IgD-negative memory B cell (primary cell): ENCODE measurements at regions not wholly inside any gene's neighbourhood (a gene's known extent, or its start where the extent isn't known, plus 50 kb on each side); places are given as distances from the start of the nearest gene placed in this dataset.
"Not testable (repeated sequence)": the region's sequence is repeated elsewhere in the genome, so short reads cannot be mapped to it uniquely, and the experiment has no call there.

Experiments
- H3K27ac Mint-ChIP-seq, 3 donors: one replicate each; pipeline ENCODE4 v1.8.0; 2020 to 2022; ENCODE audit warnings: mild to moderate bottlenecking in 3 of 3, mixed read lengths in 3 of 3, moderate library complexity in 1 of 3
- H3K27me3 Mint-ChIP-seq: one replicate; pipeline ENCODE4 v1.8.0; 2021; ENCODE audit warnings: mixed read lengths
- H3K36me3 Mint-ChIP-seq: one replicate; pipeline ENCODE4 v1.8.0; 2020; ENCODE audit warnings: mild to moderate bottlenecking, mixed read lengths
- H3K4me1 Mint-ChIP-seq, 3 donors: one replicate each; pipeline ENCODE4 v1.8.0; 2020 to 2022; ENCODE audit warnings: mixed read lengths in 3 of 3, mild to moderate bottlenecking in 1 of 3
- H3K4me3 Mint-ChIP-seq, 4 donors: one replicate each; pipeline ENCODE4 v1.8.0; 2020 to 2022; ENCODE audit warnings: mild to moderate bottlenecking in 4 of 4, mixed read lengths in 4 of 4, moderate library complexity in 3 of 4
- H3K9me3 Mint-ChIP-seq, 3 donors: one replicate each; pipeline ENCODE4 v1.8.0; 2020 to 2021; ENCODE audit warnings: mixed read lengths in 3 of 3, mild to moderate bottlenecking in 1 of 3

DNA sequence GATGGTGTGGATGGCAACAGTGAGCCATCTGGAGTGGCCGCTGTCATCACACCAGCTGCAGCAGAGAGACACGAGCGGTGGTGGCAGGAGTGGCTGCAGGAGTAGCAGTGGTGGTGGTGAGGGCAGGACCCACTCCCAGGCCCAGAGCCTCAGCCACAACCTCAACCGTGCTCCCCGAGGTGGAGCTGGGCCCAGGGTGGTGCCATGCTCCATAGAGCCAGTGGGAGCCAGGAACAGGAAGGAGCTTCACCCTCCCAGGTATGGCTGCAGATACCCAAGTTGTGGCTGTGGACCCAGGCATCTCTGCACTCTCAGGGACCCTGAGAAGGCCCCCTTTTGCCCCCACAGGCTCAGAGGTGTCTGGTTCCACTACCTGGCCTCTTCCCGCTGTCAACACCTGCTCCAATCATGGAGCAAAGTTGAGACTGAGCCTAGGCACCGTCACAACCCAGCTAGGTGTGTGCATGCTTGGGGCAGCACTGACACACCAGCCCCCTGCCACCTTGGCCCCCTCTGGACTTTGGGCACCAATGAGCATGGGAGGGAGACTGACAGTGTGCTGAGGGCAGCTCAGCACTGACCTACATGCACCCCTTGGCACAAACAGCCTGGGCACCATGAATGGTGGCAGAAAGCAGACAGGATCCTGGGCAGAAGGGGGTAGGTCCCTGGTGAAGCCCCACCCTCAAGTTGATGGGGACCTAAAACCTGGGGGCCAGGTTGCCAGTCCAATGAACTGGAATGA lies 188.9 kb downstream of the NDUFA10 start:
- Mint-ChIP-seq H3K36me3 (no peaks in the 10 kb centered on the region), H3K9me3 (peaks cover 3 to 5% (median 4%) of the 10 kb centered on the region in 3 donors), H3K4me3 (peak overlapping the region in 1 of 4 donors; percentile 49), H3K27ac (no peak overlapping the region), H3K27me3 (peaks cover 1% of the 10 kb centered on the region), H3K4me1 (no peaks in the 10 kb centered on the region)

DNA sequence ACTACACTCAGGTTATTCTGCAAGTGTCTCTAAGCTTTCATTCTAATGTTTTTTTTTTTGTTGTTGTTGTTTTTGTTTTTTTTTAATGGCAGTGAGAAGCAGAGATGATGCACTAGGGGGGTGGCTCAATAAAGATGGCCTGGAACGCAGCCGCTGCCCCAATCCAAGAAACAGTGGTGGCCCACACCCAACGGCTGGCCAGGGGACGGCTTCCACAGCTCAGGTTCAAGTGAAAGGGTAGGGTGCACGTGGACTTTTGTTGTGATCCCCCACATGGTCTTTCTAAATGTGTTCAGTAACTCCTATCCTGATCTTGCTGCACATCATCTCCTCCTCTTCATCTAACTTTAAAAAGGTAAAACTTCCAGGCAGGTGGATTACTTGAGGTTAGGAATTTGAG lies 190.1 kb downstream of the NDUFA10 start:
- H3K4me1 Mint-ChIP-seq: no peaks in the 10 kb centered on the region
- H3K9me3 Mint-ChIP-seq: peaks cover 2 to 4% (median 3%) of the 10 kb centered on the region in 3 donors
- peaks cover 1% of the 10 kb centered on the region for H3K27me3 Mint-ChIP-seq
- H3K27ac Mint-ChIP-seq: no peak overlapping the region
- no peaks in the 10 kb centered on the region for H3K36me3 Mint-ChIP-seq
- no peak overlapping the region for H3K4me3 Mint-ChIP-seq

DNA sequence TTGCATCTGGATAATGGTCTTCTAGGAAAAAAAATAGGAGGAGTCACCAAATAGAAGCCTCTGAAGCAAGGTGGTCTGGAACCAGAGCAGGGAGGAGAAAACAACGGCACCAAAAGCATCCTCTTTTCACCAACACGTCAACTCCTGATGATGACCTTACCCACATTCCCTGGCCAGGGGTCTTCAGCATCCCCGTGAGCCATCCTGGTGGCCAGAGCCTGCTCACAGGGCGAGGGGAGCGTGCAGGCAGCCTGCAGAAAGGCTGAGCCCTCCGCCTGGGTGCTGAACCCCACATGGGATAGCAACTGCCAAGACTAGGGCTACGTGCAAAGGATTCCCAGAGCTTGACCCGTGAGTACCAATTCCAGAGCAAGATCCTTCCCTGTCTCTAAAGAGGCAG lies 191.0 kb downstream of the NDUFA10 start:
- no peaks in the 10 kb centered on the region for H3K4me1 Mint-ChIP-seq

DNA sequence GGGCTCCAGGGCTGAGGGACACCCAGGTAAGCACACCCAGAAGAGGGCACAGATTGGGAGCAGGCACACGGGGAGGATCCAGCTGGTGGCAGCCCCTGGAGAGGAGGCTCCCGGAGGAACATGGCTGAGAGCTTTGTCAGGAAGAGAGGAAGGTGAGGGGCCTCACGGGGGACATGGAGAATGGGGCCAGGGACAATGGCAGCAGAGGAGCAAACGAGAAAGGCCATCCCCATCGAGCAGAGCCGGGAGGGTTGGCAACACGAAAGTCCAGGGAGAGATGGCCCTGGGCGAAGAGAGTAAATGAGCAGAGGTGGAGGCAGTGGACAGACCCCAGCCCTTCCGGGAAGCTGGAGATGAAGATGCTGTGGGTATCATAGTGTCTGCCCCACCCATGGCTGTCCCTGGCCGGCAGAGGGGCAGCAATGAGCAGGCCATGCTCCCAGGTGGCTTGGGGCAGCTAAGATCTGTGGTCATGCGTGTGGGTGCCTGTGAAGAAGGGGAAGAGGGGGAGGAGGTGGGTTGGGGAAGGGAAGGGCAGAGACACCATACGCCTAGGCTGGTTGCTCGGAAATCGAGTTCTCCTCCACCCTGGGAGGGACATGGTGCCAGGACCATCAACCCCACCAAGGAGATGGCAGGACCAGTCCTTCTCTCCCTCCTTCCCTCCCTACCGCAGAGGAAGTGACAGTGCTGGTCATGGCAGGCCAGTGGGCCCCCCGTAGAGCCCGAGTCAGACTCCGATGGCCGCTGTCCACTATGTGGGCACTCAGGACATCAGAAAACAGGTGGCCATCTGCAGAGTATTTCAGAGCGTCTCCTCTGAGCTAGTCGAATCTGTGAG lies 191.7 kb downstream of the NDUFA10 start:
- H3K4me1 Mint-ChIP-seq: no peaks in the 10 kb centered on the region
- peaks cover 2 to 4% (median 3%) of the 10 kb centered on the region in 3 donors for H3K9me3 Mint-ChIP-seq
- peaks cover 1% of the 10 kb centered on the region for H3K27me3 Mint-ChIP-seq
- no peak overlapping the region for H3K27ac Mint-ChIP-seq
- H3K36me3 Mint-ChIP-seq: no peaks in the 10 kb centered on the region
- H3K4me3 Mint-ChIP-seq: peak overlapping the region in 2 of 4 donors; percentile 21 to 28

More for the DNA sequence above, 191.0 kb downstream of the NDUFA10 start:
- Mint-ChIP-seq H3K36me3 (no peaks in the 10 kb centered on the region), H3K4me3 (no peak overlapping the region), H3K9me3 (peaks cover 2 to 4% (median 3%) of the 10 kb centered on the region in 3 donors), H3K27me3 (peaks cover 1% of the 10 kb centered on the region), H3K27ac (no peak overlapping the region)

DNA sequence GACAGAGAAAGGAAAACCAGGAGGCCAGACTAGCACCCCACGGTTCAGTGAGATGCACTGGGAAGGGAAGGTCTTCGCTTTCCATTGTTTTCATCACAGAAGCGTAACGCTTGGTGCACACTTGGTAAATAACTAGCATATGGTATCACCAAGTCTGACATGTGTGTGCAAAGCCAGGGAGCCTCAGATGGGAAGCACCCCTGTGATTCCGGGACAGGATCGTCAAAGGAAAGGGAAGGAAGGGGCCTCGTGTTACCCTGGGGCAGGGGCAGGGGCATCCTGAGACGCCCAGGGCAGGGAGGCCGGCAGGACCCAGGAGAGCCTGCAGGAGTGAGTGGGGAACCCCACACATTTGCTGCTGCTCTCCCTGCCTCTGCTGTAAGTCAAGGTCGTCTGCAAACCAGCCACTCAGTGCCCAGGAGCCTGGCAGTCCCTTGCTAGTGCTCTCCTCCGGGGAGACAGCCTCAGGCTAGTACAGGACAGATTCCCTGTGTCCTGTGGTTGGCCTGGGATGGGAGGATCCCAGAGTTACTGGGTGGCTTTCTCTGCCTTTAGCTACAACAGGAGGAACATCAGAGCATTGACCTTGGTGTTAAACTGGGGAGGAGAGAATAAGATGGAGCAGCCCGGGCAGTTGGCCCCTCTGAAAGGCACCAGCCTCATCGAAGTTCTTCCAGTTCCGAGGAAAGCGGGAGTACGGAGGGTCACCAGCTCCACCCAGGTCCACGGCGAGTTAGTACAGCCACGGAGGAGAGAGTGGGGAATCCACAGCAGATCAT lies 192.5 kb downstream of the NDUFA10 start:
- H3K27ac Mint-ChIP-seq: no peak overlapping the region
- peaks cover 2 to 4% (median 3%) of the 10 kb centered on the region in 3 donors for H3K9me3 Mint-ChIP-seq
- no peaks in the 10 kb centered on the region for H3K36me3 Mint-ChIP-seq
- no peaks in the 10 kb centered on the region for H3K4me1 Mint-ChIP-seq
- H3K4me3 Mint-ChIP-seq: no peak overlapping the region
- peaks cover 1% of the 10 kb centered on the region for H3K27me3 Mint-ChIP-seq

DNA sequence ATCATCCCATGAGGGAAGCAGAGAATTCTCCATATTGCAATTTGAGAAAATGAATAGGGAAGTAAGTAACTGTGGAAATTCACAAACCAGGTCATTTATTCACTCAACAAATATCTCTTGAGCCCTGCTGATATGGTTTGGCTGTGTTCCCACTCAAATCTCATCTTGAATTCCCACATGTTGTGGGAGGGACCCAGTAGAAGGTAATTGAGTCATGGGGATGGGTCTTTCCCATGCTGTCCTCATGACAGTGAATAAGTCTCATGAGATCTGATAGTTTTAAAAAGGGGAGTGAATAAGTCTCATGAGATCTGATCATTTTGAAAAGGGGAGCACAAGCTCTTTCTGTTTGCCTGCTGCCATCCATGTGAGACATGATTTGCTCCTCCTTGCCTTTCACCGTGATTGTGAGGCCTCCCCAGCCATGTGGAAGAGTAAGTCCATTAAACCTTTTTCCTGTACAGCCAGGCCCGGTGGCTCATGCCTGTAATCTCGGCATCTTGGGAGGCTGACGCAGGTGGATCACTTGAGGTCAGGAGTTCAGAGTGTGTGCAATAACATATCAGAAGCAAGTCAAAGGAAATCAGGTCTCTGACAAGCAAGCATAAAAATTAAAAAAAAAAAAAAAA lies 193.2 kb downstream of the NDUFA10 start:
- H3K4me1 Mint-ChIP-seq: no peaks in the 10 kb centered on the region
- no peaks in the 10 kb centered on the region for H3K36me3 Mint-ChIP-seq
- no peak overlapping the region for H3K27ac Mint-ChIP-seq
- H3K4me3 Mint-ChIP-seq: no peak overlapping the region
- H3K9me3 Mint-ChIP-seq: peaks cover 0 to 4% (median 3%) of the 10 kb centered on the region in 3 donors
- H3K27me3 Mint-ChIP-seq: peaks cover 1% of the 10 kb centered on the region

DNA sequence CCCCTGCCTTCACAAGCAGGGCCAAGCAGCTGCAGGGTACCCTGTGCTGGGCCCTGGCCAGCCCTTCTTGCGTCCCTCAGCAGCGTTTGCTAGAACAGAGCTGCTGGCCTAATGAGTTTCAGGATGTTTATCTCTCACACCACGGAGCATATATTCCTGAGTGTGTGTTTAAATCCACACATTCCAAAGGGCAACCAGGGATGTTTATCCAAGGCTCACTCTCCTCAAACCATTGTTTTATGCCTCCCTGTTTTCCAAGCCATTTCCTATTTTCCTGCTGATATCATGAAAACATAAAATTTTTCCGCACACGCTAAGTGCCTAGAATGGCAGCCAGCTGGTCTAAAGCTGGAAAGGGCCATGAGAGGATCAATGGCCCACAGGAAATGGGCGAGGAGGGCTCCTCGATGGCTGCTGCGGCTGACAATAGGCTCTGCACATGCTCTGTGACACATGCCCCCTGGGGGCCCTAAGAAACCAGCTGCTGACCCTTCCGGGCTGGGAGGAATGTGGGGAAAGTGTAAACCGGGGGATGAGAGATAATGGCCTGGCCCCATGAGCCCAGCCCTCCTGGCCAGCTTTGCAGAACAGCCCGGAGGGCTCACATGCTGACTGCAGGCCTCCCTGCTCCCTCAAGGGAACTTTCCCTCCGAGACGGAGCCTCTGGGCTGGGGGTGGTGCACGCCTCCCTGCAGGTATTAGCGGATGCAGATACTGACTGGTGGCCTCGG lies 194.0 kb downstream of the NDUFA10 start:
- Mint-ChIP-seq H3K9me3 (peaks cover 0 to 4% (median 3%) of the 10 kb centered on the region in 3 donors), H3K4me3 (no peak overlapping the region), H3K36me3 (no peaks in the 10 kb centered on the region), H3K27ac (no peak overlapping the region), H3K27me3 (peaks cover 1% of the 10 kb centered on the region), H3K4me1 (no peaks in the 10 kb centered on the region)

DNA sequence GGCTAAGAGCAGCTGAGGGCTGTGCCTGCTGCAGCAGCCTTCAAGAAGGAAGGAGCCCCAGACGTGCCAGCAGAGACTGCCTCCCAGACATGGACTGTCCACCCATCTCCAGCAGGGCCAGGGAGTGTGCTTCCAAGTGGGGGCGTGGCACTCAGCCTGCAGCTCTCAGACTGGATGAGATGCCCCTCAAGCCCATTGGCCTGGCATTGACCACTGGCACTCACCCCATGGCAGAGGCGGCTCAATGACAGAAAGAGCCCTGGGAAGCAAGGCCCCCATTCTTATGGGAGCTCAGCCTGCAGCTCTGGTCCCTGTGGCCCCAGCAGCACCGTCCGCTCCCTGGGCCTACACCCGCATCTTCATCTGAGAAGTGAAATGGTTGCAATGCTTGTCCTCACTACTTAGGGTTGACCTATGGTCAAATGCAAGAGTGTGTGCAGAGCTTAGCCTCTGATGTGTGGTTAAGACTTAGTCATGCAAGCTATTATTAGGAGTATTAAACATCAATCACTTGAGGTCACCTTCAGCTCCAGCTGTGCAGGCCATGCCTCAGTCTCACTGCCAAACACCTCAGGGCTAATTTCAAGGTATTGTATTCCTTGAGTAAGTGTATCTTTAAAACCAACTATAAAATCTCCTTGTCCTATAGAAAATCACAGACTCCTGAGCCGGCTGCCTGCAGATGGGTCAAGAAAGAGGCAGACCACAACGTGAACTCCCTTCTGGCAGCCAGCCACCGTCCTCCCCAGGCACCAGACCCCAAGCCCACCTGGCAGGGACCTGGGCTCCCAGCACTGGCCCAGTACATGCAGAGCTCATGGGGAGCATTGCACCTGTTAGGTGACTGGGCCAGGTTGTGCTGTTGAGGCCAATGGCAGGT lies 194.8 kb downstream of the NDUFA10 start:
- Mint-ChIP-seq H3K36me3 (no peaks in the 10 kb centered on the region), H3K4me1 (no peaks in the 10 kb centered on the region), H3K4me3 (no peak overlapping the region), H3K9me3 (no peaks in the 10 kb centered on the region), H3K27me3 (peaks cover 1% of the 10 kb centered on the region), H3K27ac (no peak overlapping the region)

DNA sequence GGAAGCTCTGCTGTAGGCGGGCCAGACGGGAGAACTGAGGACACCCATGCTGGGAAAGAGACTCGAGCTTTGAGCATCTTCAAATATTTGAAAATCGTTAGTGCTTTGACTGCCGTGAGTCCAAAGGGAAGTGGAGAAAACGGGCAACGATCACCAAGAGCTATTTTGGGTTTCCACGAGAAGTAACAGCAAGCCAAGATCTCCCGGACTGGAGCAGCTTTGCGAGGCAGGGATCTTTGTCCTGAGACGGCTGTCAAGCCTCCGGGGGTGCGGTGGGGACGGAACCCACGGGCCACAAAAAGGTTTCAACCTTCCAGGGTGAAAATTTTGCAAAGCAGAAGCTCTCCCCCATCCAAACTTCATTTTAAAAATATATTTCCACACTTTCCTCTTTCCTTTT lies 195.8 kb downstream of the NDUFA10 start:
- no peaks in the 10 kb centered on the region for H3K36me3 Mint-ChIP-seq
- H3K4me3 Mint-ChIP-seq: no peak overlapping the region
- H3K4me1 Mint-ChIP-seq: no peaks in the 10 kb centered on the region
- peaks cover 1% of the 10 kb centered on the region for H3K27me3 Mint-ChIP-seq
- no peak overlapping the region for H3K27ac Mint-ChIP-seq
- no peaks in the 10 kb centered on the region for H3K9me3 Mint-ChIP-seq

DNA sequence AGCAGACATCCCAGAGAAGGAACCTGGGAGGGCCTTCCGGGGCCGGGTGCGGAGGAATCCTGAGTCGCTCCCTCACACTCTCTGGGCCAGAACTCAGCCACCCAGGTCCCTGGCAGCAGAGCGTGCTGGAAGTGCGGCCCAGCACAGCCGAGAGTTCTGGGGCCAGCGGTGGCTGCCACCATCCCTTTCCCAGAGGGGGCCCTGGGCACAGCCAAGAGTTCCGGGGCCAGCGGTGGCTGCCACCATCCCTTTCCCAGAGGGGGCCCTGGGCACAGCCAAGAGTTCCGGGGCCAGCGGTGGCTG lies 196.2 kb downstream of the NDUFA10 start:
- H3K9me3 Mint-ChIP-seq: not testable (repeated sequence)

DNA sequence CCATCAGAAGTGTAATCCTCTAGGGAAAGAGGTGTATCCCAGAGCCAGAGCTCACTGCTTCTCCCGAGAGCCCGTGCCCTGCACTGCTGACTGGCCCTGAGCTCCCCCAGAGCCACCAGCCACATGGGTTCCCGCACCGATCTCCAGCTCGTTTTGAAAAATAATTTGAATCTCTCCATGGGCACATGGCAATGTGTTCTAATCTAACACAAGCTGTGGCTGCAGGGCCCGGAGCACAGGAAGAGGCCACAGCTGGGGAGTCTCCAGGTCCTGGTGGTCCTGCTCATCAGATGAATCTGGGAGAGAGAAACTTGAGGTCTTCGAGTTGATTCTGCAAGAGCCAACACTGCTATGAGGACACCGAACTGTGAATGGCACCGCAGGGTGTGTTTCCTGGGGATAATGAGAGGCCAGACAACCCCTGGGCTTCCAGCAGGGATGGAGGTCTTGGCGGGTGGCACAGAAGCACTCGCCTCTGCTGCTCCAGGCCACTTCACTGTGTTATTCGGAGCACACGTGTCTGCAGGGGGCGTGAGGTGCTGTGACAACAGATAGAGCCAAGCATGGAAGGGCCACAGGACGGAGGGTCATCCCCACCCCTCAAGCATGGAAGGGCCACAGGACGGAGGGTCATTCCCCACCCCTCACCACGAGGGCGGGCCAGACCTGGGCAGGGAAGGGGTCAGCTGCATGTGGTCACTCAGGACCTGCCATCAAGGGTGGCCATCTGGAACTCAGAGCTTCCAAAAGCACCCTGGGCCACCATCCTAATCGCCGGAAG lies 196.8 kb downstream of the NDUFA10 start:
- Mint-ChIP-seq H3K27me3 (peaks cover 1% of the 10 kb centered on the region), H3K36me3 (no peaks in the 10 kb centered on the region), H3K27ac (peak overlapping the region in 1 of 3 donors; percentile 87), H3K4me1 (no peaks in the 10 kb centered on the region), H3K9me3 (no peaks in the 10 kb centered on the region), H3K4me3 (no peak overlapping the region)

More for the DNA sequence above, 196.2 kb downstream of the NDUFA10 start:
- H3K27ac Mint-ChIP-seq, H3K4me3 Mint-ChIP-seq, H3K27me3 Mint-ChIP-seq, H3K4me1 Mint-ChIP-seq, H3K36me3 Mint-ChIP-seq: not testable (repeated sequence)

DNA sequence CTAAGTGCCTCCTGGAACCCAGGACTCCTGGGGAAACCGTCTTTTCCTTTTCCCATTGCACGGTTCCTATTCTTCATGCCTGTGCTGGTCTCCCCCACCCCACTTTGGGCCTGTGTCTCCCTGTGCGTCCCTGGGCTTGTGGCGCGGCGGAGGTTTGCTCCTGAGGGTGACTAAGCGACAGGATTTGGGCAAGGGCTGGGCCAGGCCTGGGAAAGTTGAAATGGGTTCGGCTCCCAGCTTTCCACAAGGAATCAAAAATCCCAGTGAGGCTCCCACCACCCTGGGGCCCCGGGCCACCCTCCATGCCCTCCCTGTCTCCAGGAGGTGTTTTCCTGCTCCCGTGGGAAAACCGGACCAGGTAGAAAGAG lies 197.6 kb downstream of the NDUFA10 start:
- H3K36me3 Mint-ChIP-seq: no peaks in the 10 kb centered on the region
- peaks cover 2% of the 10 kb centered on the region for H3K27me3 Mint-ChIP-seq

More for the DNA sequence above, 197.6 kb downstream of the NDUFA10 start:
- no peaks in the 10 kb centered on the region for H3K4me1 Mint-ChIP-seq
- H3K4me3 Mint-ChIP-seq: no peak overlapping the region
- H3K9me3 Mint-ChIP-seq: no peaks in the 10 kb centered on the region
- H3K27ac Mint-ChIP-seq: no peak overlapping the region
